Fibroblast of villous mesenchyme (primary cell): ENCODE measurements at regions not wholly inside any gene's neighbourhood (a gene's known extent, or its start where the extent isn't known, plus 50 kb on each side); places are given as distances from the start of the nearest gene placed in this dataset.
A peak's percentile ranks its signal among the peaks of the same experiment; 100 is the strongest.

ENCODE experiments used
- DNase-seq: peaks from one replicate; pipeline ENCODE4 v3.0.0-alpha.2; 2010; ENCODE audit warnings: low read depth
- H3K4me3 ChIP-seq: 2 replicates; pipeline ENCODE4 v1.5.1; 2011; ENCODE audit warnings: low read depth, mild to moderate bottlenecking, low read length
- TF ChIP-seq, protein P1 (sequence below): IDR thresholded peaks from 2 replicates; pipeline ENCODE4 v1.5.1; 2012; ENCODE audit warnings: low read depth, mild to moderate bottlenecking, low read length; ENCODE audit not compliant: insufficient read depth

DNA sequence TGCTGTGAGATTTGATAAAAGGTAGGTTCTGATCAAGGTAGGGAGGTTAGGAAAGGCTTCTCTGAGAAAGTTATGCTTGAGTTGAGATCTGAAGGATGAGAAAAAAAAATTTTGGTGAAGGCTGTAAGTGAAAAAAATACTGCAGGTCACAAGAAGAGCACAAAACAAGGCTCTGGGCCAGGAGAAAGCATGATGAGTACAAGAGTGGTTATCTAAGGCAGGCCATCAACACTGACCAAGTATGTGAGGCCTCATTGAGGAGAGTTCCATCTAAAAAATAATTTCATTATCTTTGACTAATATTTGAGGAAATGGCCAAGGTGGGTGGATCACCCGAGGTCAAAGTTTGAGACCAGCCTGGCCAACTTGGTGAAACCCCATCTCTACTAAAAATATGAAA, 71.6 kb upstream of the SLC4A4 start:
- DNase-seq, result no peak
- TF ChIP-seq, protein P1, sequence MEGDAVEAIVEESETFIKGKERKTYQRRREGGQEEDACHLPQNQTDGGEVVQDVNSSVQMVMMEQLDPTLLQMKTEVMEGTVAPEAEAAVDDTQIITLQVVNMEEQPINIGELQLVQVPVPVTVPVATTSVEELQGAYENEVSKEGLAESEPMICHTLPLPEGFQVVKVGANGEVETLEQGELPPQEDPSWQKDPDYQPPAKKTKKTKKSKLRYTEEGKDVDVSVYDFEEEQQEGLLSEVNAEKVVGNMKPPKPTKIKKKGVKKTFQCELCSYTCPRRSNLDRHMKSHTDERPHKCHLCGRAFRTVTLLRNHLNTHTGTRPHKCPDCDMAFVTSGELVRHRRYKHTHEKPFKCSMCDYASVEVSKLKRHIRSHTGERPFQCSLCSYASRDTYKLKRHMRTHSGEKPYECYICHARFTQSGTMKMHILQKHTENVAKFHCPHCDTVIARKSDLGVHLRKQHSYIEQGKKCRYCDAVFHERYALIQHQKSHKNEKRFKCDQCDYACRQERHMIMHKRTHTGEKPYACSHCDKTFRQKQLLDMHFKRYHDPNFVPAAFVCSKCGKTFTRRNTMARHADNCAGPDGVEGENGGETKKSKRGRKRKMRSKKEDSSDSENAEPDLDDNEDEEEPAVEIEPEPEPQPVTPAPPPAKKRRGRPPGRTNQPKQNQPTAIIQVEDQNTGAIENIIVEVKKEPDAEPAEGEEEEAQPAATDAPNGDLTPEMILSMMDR, result no peak
- no peak overlapping the region for H3K4me3 ChIP-seq

DNA sequence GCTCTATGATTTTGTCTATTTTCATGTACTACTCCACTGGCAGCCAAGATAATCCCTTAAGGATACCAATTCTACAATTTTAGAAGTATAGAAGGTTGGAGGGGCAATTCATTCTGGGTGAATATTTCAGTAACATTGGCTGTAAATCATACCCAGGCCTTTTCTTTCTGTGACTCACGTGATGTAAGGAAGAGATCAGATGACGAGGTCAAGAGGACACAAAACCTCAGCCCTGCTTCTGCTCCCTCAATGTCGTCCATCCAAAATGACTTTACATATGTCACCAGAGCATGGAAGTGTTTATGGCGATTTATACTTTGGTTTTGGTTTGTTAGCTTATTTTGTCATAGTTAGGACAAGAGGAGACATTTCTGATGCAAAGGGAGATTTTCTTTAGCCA, 70.7 kb upstream of the SLC4A4 start:
- DNase-seq, result no peak
- H3K4me3 ChIP-seq, result no peak overlapping the region
- TF ChIP-seq, protein P1, result no peak

DNA sequence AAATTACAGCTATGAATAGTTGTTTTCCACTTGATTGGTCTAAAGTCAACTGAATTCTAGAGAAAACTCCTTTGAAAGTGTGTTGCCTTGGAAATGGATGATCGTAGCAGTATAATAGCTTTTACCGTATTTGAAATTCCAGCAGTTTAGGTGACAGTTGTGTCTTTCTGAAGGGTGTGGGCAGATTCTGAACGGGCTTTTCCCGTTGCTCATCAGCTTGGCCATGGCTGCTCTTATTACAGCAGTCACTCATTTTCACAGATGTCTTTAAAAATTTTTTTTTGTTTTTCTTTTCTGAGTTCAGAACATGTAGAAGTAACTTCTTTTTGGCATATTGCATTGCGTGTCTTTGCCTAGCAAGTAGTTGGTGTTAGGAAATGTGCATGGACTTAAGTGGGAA, 69.6 kb upstream of the SLC4A4 start:
- TF ChIP-seq, protein P1, result no peak
- no peak overlapping the region for H3K4me3 ChIP-seq
- DNase-seq, result no peak

DNA sequence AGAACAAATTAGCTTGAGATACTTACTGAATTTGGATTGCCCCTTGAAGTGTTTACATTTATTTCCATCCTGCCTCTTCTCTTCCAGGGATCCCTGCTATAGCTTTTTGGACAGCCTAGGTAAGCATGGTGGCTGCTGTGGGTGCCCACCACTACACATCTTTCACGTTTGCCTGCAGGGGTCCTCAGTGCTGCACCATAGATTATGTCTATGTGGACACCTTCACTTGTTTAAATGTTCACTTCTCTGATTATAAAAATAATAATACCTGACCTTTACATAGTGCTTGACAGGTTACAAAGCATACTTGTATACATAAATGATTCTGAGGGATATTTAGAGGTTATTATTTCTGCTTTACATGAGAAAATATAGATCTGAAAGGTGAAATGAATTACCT, 67.9 kb upstream of the SLC4A4 start:
- no peak overlapping the region for H3K4me3 ChIP-seq
- TF ChIP-seq, protein P1, result peak; percentile 50
- DNase-seq, result peak; percentile 37

DNA sequence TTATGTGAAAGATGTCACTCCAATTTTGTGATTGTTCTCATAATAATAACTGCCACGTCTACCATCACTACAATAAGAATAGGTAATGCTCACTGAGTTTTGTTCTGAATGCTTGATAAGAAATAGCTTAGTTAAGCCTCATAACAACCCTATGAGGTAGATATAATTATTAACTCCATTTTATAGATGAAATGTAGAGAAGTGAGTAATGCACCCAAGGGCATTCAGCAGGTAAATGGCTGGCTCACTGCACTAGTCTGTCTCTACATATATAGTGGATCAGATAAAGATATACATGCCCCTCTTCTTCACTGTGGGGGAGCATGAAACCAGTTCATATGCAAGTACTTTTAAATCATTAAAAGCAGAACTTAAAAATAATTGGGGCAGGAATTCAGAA, 65.8 kb upstream of the SLC4A4 start:
- no peak overlapping the region for H3K4me3 ChIP-seq
- no peak for DNase-seq
- TF ChIP-seq, protein P1, result no peak

DNA sequence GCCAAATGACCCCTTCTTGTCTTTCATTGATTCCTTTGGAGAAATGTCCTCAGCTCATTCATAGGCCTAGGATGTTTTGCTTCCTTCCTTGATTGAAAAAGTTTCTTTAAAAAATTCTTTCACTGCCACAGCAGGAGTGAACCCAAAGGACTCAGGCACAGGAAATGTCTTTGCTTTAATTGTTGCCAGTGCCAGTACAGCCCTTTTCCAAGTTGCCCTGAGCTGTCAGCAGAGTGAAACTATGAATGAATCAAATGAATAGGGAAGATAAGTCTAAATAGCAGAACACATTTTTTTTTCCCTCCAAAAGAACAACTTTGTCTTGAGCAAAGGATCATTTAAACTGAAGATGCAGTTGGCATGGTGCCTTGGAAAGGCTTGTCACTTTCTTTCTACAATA, 63.8 kb upstream of the SLC4A4 start:
- no peak overlapping the region for H3K4me3 ChIP-seq
- DNase-seq, result no peak
- TF ChIP-seq, protein P1, result no peak

DNA sequence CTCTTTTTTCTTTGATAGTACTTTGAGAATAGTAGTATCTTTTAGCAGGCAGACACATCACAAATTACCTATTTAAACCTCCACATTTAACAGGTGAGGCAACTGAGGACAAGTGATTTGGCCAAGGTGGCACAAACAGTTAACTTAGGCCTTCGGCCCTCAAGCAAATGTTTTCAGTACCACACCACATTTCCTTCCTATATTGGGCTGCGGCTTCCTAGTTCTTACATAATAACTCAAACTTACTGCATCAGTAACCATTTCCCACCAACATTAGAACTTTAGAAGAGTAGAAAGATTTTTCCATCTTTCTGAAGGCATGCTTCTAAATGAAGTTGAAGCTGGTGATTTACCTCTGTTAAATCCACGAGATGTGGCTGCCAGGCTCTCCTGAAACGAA, 63.2 kb upstream of the SLC4A4 start:
- TF ChIP-seq, protein P1, result no peak
- no peak for DNase-seq
- H3K4me3 ChIP-seq, result no peak overlapping the region
